Ovary (tissue), 3 donors: ENCODE measurements at regions not wholly inside any gene's neighbourhood (a gene's known extent, or its start where the extent isn't known, plus 50 kb on each side); places are given as distances from the start of the nearest gene placed in this dataset.

ENCODE experiments used
- CTCF ChIP-seq, 3 donors: fragments of 450-650 bp in 2 of 3; fragments of 200-600 bp in 1 of 3; IDR thresholded peaks; one replicate each; pipeline versions ENCODE4 v1.5.1 to v1.8.0; 2016 to 2022; ENCODE audit warnings: antibody characterized with exemption in 3 of 3, mild to moderate bottlenecking in 1 of 3
- EP300 ChIP-seq: sonication (generic); formaldehyde crosslinking; IDR thresholded peaks from one replicate; pipeline ENCODE4 v1.6.1; 2017; ENCODE audit warnings: antibody characterized with exemption
- POLR2A ChIP-seq: fragments of 450-650 bp; IDR thresholded peaks from one replicate; pipeline ENCODE4 v1.6.1; 2017; ENCODE audit warnings: antibody characterized with exemption, mild to moderate bottlenecking, moderate library complexity
- donor health status: DM: no; HTN: no; CAD: no.

- TF ChIP-seq POLR2A (no peak), CTCF (IDR thresholded peaks at IDR 0.05) (no peak), EP300 (no peak)
Measured at GRCh38 chr6:132961610-132962009, 147.2 kb downstream of the RPS12 start.
